Stimulated activated naive CD8-positive, alpha-beta T cell treated with anti-CD3 and anti-CD28 coated beads, Interleukin-15, amount 100 ng/mL, for 72 hours (primary cell): ENCODE measurements at regions not wholly inside any gene's neighbourhood (a gene's known extent, or its start where the extent isn't known, plus 50 kb on each side); places are given as distances from the start of the nearest gene placed in this dataset.
A peak's percentile ranks its signal among the peaks of the same experiment; 100 is the strongest.
"Not testable (repeated sequence)": the region's sequence is repeated elsewhere in the genome, so short reads cannot be mapped to it uniquely, and the experiment has no call there.

Source experiments
- ATAC-seq: fragments of 150-1000 bp; cut with Tn5 transposase; 2 replicates; pipeline ENCODE4 v1.10.0; 2021; ENCODE audit warnings: mild to moderate bottlenecking, moderate library complexity
- DNase-seq, 2 donors: peaks; one replicate each; pipeline ENCODE4 v3.0.0; 2021 to 2022
- H3K27ac Mint-ChIP-seq, 2 donors: one replicate each; pipeline ENCODE4 v1.8.0; 2022; ENCODE audit warnings: mild to moderate bottlenecking in 2 of 2, mixed read lengths in 2 of 2, moderate library complexity in 2 of 2
- H3K27me3 Mint-ChIP-seq: one replicate; pipeline ENCODE4 v1.8.0; 2022; ENCODE audit warnings: mixed read lengths
- H3K4me1 Mint-ChIP-seq: one replicate; pipeline ENCODE4 v1.8.0; 2022; ENCODE audit warnings: mild to moderate bottlenecking, mixed read lengths
- H3K4me3 Mint-ChIP-seq, 2 donors: one replicate each; pipeline ENCODE4 v1.8.0; 2022; ENCODE audit warnings: mild to moderate bottlenecking in 2 of 2, mixed read lengths in 2 of 2, moderate library complexity in 1 of 2
- H3K9me3 Mint-ChIP-seq, 2 donors: one replicate each; pipeline ENCODE4 v1.8.0; 2022; ENCODE audit warnings: mixed read lengths in 2 of 2

GRCh38 chr15:38636597-38636996 lies 72.0 kb upstream of the RASGRP1 start:
- peaks cover 68% of the 10 kb centered on the region for H3K4me1 Mint-ChIP-seq
- DNase-seq (no peak), ATAC-seq (no peak)
- no peak overlapping the region for H3K27ac Mint-ChIP-seq
- peaks cover 0 to 8% of the 10 kb centered on the region in 2 donors for H3K9me3 Mint-ChIP-seq
- H3K4me3 Mint-ChIP-seq, result no peak overlapping the region
- H3K27me3 Mint-ChIP-seq, result no peaks in the 10 kb centered on the region

- Mint-ChIP-seq H3K4me1 (peaks cover 58% of the 10 kb centered on the region), H3K27me3 (no peaks in the 10 kb centered on the region), H3K27ac (no peak overlapping the region), H3K9me3 (peaks cover 0 to 8% of the 10 kb centered on the region in 2 donors), H3K4me3 (no peak overlapping the region)
- DNase-seq (no peak), ATAC-seq (no peak)
Measured at GRCh38 chr15:38638126-38638525, 73.5 kb upstream of the RASGRP1 start.

GRCh38 chr15:38638811-38639210 lies 74.2 kb upstream of the RASGRP1 start:
- H3K27ac Mint-ChIP-seq, result no peak overlapping the region
- H3K9me3 Mint-ChIP-seq, result peaks cover 0 to 8% of the 10 kb centered on the region in 2 donors
- DNase-seq (no peak), ATAC-seq (no peak)
- peaks cover 65% of the 10 kb centered on the region for H3K4me1 Mint-ChIP-seq
- H3K4me3 Mint-ChIP-seq, result no peak overlapping the region
- no peaks in the 10 kb centered on the region for H3K27me3 Mint-ChIP-seq

GRCh38 chr15:38642689-38643270 lies 78.2 kb upstream of the RASGRP1 start:
- Mint-ChIP-seq H3K27ac (no peak overlapping the region), H3K27me3 (no peaks in the 10 kb centered on the region), H3K4me3 (no peak overlapping the region), H3K4me1 (peaks cover 49% of the 10 kb centered on the region), H3K9me3 (no peaks in the 10 kb centered on the region)
- ATAC-seq (no peak), DNase-seq (no peak)

GRCh38 chr15:38644353-38644752 lies 79.7 kb upstream of the RASGRP1 start:
- not testable (repeated sequence) for ATAC-seq, H3K9me3 Mint-ChIP-seq, H3K4me3 Mint-ChIP-seq, H3K27me3 Mint-ChIP-seq, DNase-seq
- H3K27ac Mint-ChIP-seq, result peak overlapping the region in 1 of 2 donors; percentile 20
- peaks cover 45% of the 10 kb centered on the region for H3K4me1 Mint-ChIP-seq

GRCh38 chr15:38646716-38647115 lies 82.1 kb upstream of the RASGRP1 start:
- Mint-ChIP-seq H3K27ac (no peak overlapping the region), H3K4me1 (peaks cover 55% of the 10 kb centered on the region), H3K27me3 (no peaks in the 10 kb centered on the region), H3K9me3 (no peaks in the 10 kb centered on the region), H3K4me3 (no peak overlapping the region)
- no peak for DNase-seq
- no peak for ATAC-seq

GRCh38 chr15:38647683-38648082 lies 83.1 kb upstream of the RASGRP1 start:
- ATAC-seq, result no peak
- Mint-ChIP-seq H3K27ac (no peak overlapping the region), H3K9me3 (no peaks in the 10 kb centered on the region), H3K4me1 (peaks cover 65% of the 10 kb centered on the region), H3K4me3 (no peak overlapping the region), H3K27me3 (no peaks in the 10 kb centered on the region)
- DNase-seq, result no peak

- Mint-ChIP-seq H3K27ac (peak overlapping the region in 1 of 2 donors; percentile 44), H3K27me3 (no peaks in the 10 kb centered on the region), H3K4me1 (peaks cover 66% of the 10 kb centered on the region)
Measured at GRCh38 chr15:38648121-38648843, 83.7 kb upstream of the RASGRP1 start.

GRCh38 chr15:38650384-38650783 lies 85.8 kb upstream of the RASGRP1 start:
- Mint-ChIP-seq H3K27me3 (no peaks in the 10 kb centered on the region), H3K4me3 (peak overlapping the region in 1 of 2 donors; percentile 80), H3K27ac (no peak overlapping the region), H3K9me3 (no peaks in the 10 kb centered on the region), H3K4me1 (peaks cover 73% of the 10 kb centered on the region)
- DNase-seq, result no peak
- no peak for ATAC-seq

More at GRCh38 chr15:38648121-38648843, 83.7 kb upstream of the RASGRP1 start:
- ATAC-seq, result no peak
- no peak for DNase-seq
- Mint-ChIP-seq H3K9me3 (no peaks in the 10 kb centered on the region), H3K4me3 (no peak overlapping the region)

GRCh38 chr15:38650936-38651327 lies 86.3 kb upstream of the RASGRP1 start:
- no peak for DNase-seq
- Mint-ChIP-seq H3K27ac (peak overlapping the region in 1 of 2 donors; percentile 90), H3K4me3 (peak overlapping the region; percentile 76 to 80), H3K9me3 (no peaks in the 10 kb centered on the region), H3K27me3 (no peaks in the 10 kb centered on the region), H3K4me1 (peaks cover 79% of the 10 kb centered on the region)
- no peak for ATAC-seq

GRCh38 chr15:38651328-38652038 lies 86.9 kb upstream of the RASGRP1 start:
- Mint-ChIP-seq H3K27ac (peak overlapping the region; percentile 90 to 96), H3K9me3 (no peaks in the 10 kb centered on the region), H3K27me3 (no peaks in the 10 kb centered on the region), H3K4me1 (peaks cover 79% of the 10 kb centered on the region), H3K4me3 (peak overlapping the region; percentile 76 to 80)
- peak; percentile 51 to 55 for DNase-seq
- peak; percentile 53 for ATAC-seq

- peak overlapping the region; percentile 90 to 99 for H3K27ac Mint-ChIP-seq
- peak overlapping the region; percentile 76 to 80 for H3K4me3 Mint-ChIP-seq
- DNase-seq (no peak), ATAC-seq (no peak)
- H3K27me3 Mint-ChIP-seq, result no peaks in the 10 kb centered on the region
- H3K9me3 Mint-ChIP-seq, result no peaks in the 10 kb centered on the region
- H3K4me1 Mint-ChIP-seq, result peaks cover 76% of the 10 kb centered on the region
Measured at GRCh38 chr15:38652183-38652794, 87.7 kb upstream of the RASGRP1 start.

- H3K9me3 Mint-ChIP-seq, result no peaks in the 10 kb centered on the region
- H3K27ac Mint-ChIP-seq, result peak overlapping the region; percentile 99 to 100
- H3K4me3 Mint-ChIP-seq, result peak overlapping the region; percentile 76 to 80
- H3K4me1 Mint-ChIP-seq, result peaks cover 71% of the 10 kb centered on the region
- DNase-seq (peak; percentile 80 to 88), ATAC-seq (peak; percentile 92)
- H3K27me3 Mint-ChIP-seq, result no peaks in the 10 kb centered on the region
Measured at GRCh38 chr15:38652998-38653397, 88.4 kb upstream of the RASGRP1 start.

GRCh38 chr15:38658431-38658830 lies 93.8 kb upstream of the RASGRP1 start:
- no peak overlapping the region for H3K4me3 Mint-ChIP-seq
- peak overlapping the region; percentile 14 to 65 for H3K27ac Mint-ChIP-seq
- DNase-seq (no peak), ATAC-seq (no peak)
- H3K4me1 Mint-ChIP-seq, result peaks cover 73% of the 10 kb centered on the region
- no peaks in the 10 kb centered on the region for H3K27me3 Mint-ChIP-seq
- no peaks in the 10 kb centered on the region for H3K9me3 Mint-ChIP-seq

GRCh38 chr15:38660738-38661137 lies 96.1 kb upstream of the RASGRP1 start:
- Mint-ChIP-seq H3K27ac (peak overlapping the region; percentile 63 to 74), H3K4me3 (peak overlapping the region; percentile 64 to 65), H3K4me1 (peaks cover 72% of the 10 kb centered on the region), H3K9me3 (no peaks in the 10 kb centered on the region), H3K27me3 (no peaks in the 10 kb centered on the region)
- DNase-seq, result peak in 1 of 2 donors; percentile 45
- ATAC-seq, result peak; percentile 93
